Left renal cortex interstitium (tissue), 4 donors: ENCODE measurements at regions not wholly inside any gene's neighbourhood (a gene's known extent, or its start where the extent isn't known, plus 50 kb on each side); places are given as distances from the start of the nearest gene placed in this dataset.

Experiments
- DNase-seq, 4 donors: peaks; one replicate each; pipeline ENCODE4 v3.0.0-alpha.2; 2013; ENCODE audit warnings: low read depth in 4 of 4, low spot score in 2 of 4, missing footprints in 1 of 4

DNA sequence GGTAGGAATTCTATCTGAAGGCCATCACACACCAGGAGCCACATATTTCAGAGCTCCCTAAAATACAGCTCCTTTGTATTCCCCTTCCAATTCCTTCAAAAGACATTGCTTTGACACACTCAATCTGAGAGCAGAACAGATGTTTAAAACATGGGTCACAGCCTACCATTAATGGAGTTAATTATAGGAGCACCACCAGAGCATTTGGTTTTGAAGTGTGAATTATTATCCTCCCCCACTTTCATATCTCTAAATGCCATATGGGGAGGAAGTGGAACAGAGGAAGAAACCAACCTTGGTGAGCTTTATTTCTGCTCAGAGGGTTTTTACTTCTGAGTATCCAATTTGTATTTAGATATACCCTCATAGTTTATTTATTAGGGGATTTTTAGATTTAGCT, 50.7 kb upstream of the TNFRSF21 start:
- no peak for DNase-seq

DNA sequence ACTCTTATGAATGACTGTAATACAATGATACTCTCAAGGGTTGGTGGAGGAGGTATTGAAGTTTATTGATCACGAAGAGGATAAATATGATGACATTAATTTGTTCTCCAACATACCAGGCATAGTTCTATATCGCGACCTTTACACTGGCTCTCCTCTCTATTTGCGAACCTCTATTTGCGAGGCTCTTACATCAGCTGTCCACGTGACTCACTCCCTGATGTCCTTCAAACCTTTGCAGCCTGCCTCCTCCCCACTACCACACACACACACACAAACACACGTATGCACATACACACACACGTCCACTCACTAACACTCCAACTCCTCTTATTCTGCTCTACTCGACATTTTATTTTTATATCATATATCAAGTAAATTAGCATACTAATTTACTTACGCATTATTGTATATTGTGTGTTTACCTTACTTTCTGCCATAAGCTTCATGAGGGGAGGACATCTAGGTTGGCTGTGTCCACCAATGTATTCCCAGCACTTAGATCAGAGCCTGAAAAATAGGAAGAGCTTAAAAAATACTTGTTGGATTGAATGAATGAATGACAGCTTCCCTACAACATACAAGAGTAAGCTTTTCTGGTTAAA, 53.3 kb upstream of the TNFRSF21 start:
- no peak for DNase-seq

DNA sequence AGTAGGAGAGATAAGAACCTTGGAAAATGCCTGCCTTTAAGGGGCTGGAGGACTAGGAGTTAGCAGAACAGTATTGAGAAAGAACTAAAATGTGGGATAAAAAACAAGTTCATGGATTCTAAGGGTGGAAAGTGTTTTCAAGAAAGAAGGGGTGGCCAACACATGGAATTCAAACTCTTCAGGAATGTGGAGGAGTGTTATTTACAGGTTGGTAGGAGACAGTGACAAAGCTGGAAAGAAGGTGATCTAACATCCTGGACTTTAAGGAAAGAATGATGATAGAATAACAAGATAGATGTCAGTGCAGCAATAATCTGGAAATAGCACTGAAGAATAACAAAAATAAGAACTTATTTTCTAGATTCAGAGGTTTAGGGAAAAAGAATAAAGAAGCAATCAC, 54.0 kb upstream of the TNFRSF21 start:
- DNase-seq: no peak

DNA sequence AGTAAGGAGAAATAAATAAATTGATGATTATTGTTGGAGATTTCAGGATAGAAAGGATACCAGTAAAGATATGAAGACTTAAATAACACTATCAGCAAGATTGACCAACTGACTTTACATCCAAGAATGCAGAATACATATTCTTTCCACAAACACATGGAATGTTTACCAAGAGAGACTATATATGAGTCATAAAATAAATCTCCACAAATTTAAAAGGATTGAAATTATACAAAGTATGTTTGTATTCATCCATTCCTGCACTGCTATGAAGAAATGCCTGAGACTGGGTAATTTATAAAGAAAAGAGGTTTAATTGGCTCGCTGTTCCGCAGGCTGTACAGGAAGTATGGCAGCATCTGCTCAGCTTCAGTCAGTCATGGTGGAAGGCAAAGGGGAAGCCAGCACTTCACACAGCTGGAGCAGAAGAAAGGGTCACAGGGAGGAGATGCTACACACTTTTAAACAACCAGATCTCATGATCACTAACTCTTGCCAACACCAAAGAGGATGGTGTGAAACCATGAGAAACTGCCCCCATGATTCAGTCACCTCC, 56.7 kb upstream of the TNFRSF21 start:
- no peak for DNase-seq

DNA sequence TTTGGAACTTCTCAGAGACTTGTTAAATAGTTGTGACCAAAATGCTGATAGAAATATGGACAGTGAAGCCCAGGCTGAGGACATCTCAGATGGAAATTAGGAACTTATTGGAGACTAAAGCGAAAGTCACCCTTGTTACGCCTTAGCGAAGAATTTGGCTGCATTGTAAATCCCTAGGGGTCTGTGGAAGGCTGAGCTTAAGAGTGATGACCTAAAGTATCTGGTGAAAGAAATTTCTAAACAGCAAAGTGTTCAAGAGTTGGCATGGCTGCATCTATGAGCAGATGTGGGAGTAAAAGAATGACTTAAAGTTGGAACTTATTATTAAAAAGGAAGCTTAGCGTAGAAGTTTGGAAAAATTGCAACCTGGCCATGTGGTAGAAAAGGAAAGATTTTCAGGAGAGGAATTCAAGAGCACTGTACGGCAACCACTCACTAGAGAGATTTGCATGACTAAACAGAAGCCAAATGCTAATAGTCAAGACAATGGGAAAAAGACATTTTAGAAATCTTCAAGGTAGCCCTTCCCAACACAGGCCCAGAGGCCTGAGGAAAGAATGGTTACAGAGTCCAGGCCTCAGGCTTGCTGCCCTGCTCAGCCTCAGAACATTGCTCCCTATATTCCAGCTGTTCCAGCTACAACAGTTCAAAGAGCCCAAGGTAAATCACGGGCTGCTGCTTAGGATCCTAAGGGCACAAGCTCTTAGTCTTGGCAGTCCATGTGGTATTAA, 61.6 kb upstream of the TNFRSF21 start:
- no peak for DNase-seq

DNA sequence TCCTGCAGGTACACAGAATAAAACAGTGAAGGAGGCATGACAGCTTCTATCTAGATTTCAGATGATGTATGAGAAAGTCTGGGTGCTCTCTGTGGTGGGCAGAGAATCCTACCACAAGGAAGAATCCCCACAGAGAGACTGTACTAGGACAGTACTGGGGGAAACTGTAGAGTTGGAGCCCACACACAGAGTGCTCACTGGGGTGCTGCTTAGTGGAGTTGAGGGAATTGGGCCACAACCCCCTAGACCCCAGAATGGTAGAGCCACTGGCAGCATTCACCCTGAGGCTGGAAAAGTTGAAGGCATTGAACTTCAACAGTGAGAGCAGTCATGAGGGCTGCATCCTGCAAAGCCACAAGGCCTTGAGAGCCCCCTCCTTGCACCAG, 62.2 kb upstream of the TNFRSF21 start:
- DNase-seq: no peak

DNA sequence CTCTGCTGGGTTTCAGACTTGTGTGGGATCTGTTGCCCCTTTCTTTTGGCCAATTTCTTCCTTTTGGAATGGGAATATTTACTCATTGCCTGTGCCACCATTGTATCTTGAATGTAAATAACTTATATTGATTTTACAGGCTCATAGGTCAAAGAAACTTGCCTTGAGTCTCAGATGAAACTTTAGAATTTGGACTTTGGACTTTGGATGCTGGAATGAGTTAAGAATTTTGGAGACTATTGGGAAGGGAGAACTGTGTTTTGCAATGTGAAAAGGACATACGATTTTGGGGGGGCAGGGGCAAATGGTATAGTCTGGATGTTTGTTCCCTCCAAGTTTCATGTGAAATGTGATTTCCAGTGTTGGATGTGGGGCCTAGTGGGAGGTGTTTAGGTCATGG, 62.6 kb upstream of the TNFRSF21 start:
- DNase-seq: no peak

DNA sequence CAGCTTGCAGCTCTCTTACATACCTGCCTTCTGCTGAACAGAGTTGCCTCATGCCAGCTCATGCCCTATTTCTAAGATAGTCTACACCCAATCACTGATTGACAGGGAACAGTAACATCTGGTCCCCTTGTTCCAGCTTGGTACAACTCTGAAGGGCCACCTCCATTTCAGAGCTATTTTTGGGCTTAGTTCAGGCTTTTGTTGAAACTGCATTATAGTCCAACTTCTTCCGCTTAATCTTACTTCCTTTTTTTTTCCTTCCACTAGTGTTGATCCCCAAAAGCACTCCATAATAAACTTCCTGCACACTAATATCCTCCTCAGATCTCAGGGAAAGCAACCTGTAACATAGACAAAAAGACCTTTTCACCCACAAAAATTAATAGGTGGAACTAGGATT, 65.7 kb upstream of the TNFRSF21 start:
- no peak for DNase-seq

DNA sequence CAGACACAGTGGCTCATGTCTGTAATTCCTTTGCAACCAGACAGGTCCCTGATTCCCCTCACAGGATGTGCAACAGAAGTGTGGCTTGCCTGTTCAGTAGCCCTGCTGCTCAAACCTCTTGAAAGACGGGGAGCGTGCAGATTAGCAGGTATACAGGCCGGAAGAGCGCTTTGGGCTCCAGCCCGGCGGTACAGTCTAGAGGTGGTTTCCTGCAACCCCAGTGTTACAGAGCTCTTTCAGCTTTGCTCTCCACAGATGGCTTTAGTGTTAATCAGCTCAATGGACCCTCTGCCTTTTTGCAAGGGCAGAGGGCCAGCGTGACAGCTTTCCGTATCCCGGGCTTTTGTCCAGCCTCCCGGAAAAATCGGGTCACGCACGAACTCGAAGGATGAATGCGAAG, 67.2 kb upstream of the TNFRSF21 start:
- DNase-seq: no peak

DNA sequence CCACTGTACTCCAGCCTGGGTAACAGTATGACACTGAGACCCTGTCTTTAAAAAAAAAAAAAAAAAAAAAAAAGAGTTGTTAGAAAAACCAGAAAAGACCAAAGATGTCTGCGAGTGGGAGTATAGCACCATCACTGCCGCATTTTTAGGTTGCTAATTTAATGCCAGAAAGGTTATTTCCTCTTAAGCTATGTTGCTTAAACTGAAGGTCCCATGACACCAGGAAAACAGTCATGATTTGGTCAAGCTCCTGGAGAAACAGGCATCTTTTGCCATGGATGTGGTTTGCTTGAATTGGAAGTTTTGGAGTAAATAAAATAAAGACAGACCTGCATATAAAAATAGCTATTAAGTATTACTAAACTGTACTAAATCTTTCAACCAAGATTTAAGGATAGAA, 68.3 kb upstream of the TNFRSF21 start:
- DNase-seq: no peak

DNA sequence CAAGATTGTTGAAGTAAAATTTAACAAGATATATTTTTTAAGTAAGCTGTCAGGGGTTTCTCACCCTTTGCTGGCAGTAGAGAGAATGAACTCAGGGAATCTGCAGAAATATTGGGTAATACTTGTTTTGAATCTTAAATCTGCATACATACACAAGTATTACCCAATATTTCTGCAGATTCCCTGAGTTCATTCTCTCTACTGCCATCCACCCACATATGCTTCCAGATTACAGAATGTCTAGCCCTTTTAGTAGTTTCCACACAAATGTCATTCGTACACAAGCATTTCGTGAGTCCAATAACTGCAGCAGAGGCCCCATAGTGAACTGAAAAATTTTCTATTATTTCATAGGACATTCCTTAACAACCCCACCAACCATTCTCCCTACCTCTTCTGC, 69.6 kb upstream of the TNFRSF21 start:
- DNase-seq: no peak

DNA sequence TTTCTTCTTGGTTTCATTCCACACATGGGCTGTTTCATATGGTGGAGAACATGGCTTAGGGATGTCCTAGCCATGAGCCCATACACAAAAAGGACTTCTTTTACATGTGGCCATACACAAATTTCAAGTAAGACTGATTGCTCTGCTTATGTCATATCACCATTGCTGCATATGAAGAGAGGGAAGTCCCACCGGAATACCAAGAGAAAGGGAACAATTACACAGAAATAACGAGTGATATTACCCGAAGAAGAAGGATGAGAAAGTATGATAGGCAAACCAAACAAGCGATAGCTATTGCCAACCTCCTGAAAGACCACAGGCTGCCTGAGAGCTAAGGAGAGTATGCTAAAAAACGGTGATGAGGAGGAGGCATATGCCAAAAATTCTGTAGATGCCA, 70.5 kb upstream of the TNFRSF21 start:
- DNase-seq: no peak

DNA sequence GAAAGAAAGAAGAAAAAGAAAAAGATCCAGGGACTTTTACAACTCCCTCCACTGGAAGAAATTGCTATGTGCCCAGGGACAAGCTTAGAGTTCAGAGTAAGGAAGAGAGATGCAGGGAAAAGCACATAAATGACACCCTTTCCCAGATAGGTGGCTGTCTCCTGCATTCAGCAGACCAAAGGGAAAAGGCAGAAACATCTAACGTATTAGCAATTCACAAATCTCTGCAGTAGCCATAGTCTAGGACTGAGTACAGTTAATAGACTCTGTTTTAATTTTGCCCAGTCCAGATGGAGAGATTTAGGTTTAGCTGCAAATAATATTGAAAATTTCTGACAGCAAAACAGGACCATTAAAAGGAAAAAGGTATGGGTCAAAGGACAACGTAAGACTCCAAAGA, 71.3 kb upstream of the TNFRSF21 start:
- no peak for DNase-seq

DNA sequence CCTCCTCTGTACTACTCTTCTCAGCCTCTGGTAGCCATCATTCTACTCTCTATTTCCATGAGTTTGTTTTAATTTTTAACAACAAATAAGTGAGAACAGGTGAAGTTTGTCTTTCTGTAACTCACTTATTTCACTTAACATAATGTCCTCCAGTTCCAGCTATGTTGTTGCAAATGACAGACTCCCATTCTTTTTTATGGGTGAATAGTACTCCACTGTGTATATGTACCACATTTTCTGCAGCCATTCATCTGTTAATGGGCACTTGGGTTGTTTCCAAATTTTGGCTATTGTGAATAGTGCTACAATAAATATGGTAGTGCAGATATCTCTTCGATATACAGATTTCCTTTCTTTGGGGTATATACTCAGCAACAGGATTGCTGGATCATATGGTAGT, 73.7 kb upstream of the TNFRSF21 start:
- DNase-seq: no peak

DNA sequence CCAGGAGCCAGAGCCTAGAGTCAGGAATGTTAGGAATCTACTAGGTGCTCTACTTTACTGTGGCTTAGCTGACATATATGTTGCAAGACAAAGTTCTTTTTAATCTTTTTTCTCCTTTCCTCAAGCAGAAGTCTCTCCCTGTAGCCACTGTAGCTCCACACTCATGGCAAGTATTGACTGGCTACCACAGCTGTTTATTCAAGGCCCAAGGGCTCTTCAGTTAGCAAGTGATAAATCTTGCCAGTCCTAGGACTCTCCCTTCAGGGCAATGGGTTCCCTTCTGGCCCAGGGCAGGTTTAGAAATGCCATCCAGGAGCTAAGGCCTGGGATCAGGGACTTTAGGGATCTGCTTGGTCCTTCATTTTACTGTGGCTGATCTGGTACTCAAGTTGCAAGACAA, 82.0 kb upstream of the TNFRSF21 start:
- DNase-seq: no peak

DNA sequence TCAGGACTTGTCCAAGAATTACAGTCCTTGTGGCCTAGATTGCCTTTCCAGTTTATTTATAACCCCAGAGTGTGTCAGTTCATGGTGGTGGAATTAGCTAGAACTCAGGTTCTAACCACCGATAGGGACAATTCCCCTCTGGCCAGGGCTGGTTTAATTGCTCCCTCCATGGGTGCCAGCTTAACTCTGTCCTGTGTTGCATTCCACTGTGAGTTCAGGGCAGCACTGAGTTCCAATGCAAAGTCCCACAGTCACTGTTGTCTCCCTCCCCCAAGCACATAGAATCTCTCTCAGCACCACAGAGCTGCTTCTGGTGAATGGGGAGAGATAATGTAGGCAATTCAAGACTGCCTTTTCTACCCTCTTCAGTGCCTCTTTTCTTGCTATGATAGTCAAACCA, 82.5 kb upstream of the TNFRSF21 start:
- no peak for DNase-seq

DNA sequence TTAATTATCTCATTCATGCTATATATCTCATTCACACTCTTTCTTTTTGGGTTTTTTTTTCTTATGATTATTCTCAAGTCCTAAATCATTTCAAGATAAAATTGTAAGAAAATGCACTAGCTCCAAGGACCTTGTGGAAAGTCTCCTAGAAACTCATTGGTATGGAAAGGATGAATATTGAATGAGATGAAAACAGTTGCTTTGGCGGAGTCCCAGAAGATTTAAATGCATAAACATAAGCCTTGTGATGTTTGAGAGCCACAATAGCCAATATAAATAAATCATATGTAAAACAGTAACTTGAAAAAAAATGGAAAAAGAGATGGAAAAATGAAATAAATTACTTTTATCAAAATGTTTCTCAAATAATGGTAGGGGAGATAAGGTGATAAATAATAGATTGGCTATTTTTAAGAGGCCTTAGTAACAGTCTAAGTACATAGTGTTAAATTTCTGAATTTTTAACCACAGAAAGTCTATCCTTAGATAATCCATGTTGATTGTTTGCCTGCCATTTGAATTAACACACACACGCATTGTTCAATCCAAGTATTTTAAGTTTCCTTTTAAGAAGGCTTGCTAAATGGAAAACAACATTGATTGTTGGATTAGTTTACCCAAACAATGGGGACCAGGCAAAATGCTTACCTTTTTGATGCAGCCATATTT, 81.1 kb upstream of the CD2AP start:
- DNase-seq: no peak

DNA sequence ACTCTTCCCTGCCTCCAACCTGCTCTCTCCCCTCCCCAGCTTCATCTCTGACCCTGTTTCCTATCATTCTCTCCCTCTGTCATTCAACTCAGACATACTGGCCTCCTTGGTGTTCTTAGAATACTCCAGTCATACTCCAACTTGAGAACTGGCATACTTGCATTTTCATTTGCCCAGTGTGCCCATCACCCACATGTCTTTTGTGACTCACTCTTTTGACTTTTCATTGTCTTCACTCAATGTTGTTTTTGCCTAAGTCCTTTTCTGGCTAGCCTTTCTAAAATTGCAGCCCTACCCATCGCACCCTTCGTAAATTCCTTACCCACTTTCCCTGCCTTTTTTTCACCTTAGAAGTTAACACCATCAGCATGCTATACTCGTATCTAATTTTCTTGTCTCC, 77.0 kb upstream of the CD2AP start:
- no peak for DNase-seq

DNA sequence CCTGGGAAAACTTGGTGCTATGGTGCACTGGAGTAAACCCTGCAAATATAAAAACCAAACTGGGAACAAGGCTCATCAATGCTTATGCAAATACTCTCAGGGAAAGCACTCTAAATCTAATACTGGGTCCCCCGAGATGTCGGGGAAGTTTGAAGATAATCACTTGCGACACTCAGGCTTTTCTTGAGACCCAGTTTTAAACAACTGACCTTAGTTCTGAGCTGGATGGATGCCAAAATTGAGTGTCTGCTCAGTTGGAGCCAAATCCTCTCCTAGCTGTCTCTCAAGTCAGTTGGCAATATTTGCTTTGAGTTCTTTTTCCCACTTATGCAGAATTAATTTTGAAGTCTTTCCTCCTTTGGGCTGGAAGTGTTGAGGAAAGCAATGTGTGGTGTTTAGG, 75.5 kb upstream of the CD2AP start:
- no peak for DNase-seq

DNA sequence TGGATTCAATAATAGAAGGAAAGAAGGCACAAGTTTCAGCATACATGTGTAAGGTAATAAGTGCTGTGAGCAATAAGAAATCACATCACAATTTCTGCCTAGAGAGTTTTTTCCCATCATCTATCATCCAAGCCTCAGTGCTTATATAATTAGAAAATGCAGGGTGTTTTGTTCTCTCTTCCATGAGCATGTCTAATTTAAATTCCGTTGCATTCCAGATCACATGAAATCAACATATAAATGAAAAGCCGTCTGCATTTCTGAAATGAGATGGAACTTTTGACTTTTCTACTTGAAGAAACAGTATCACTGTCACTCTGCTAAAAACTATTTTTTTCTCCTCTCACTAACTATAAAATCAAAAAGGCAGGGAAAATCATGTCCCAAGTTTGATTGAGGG, 74.5 kb upstream of the CD2AP start:
- DNase-seq: no peak

DNA sequence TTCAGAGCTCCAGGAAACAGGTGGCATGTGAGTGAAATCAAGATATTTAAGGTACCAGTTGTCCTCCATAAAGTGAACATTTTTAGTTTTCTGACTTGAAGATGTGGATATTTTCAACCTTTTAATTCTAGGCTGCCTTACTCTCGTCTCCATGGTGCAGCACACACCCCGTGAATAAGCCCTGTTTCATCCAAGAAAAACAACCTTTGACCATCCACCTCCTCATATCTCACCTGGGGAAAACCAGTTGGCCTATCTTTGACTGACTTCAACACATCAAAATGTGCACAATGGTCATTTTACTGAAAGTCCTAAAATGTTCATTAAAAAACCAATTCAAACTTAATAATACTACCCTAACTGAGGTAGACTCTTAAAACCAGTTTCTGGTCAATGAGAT, 73.8 kb upstream of the CD2AP start:
- DNase-seq: no peak

DNA sequence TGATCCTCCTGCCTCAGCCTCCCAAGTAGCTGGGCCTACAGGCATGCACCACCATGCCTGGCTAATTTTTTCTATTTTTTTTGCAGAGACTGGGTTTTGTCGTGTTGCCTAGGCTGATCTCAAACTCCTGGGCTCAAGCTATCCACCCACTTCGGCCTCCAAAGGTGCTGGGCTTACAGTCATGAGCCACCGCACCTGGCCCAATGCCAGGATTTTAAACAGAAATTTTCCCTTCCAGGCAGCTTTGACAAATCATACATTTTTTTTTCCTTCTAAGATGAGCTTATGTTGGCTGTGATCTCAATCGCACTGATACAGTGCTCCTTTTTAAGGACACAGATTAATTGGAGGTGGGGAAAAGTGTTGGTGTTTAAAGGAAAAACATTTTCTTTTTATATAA, 73.2 kb upstream of the CD2AP start:
- DNase-seq: no peak
